Lung (tissue), 11 donors: ENCODE measurements at regions not wholly inside any gene's neighbourhood (a gene's known extent, or its start where the extent isn't known, plus 50 kb on each side); places are given as distances from the start of the nearest gene placed in this dataset.

ENCODE experiments used
- ATAC-seq: fragments of 200-7000 bp; cut with Tn5 transposase; one replicate; pipeline ENCODE4 v1.9.1; 2020; ENCODE audit warnings: moderate number of reproducible peaks; ENCODE audit not compliant: insufficient read depth, low FRiP score
- DNase-seq, 3 donors: peaks; one replicate each; pipeline ENCODE4 v3.0.0-alpha.2; 2013 to 2017
- H3K27ac ChIP-seq, 2 donors: one replicate each; pipeline ENCODE4 v1.5.1; 2013; ENCODE audit warnings: mild to moderate bottlenecking in 2 of 2, moderate library complexity in 2 of 2, control low read depth in 1 of 2, inconsistent platforms in 1 of 2, low read depth in 1 of 2, low read length in 1 of 2
- H3K27me3 ChIP-seq, 3 donors: one replicate each; pipeline ENCODE4 v1.5.1; 2013; ENCODE audit warnings: low read length in 2 of 3; ENCODE audit not compliant: control insufficient read depth in 3 of 3, insufficient read depth in 3 of 3
- H3K36me3 ChIP-seq, 4 donors: one replicate each; pipeline ENCODE4 v1.5.1; 2013; ENCODE audit warnings: low read length in 4 of 4, mild to moderate bottlenecking in 1 of 4, moderate library complexity in 1 of 4; ENCODE audit not compliant: control insufficient read depth in 4 of 4, insufficient read depth in 4 of 4
- H3K4me1 ChIP-seq, 5 donors: one replicate each; pipeline ENCODE4 v1.5.1; 2013; ENCODE audit warnings: low read length in 5 of 5, mild to moderate bottlenecking in 2 of 5, moderate library complexity in 1 of 5; ENCODE audit not compliant: control insufficient read depth in 5 of 5, insufficient read depth in 5 of 5
- H3K4me3 ChIP-seq: one replicate; pipeline ENCODE4 v1.5.1; 2013; ENCODE audit warnings: mild to moderate bottlenecking, control low read depth, moderate library complexity
- H3K9ac ChIP-seq, 2 donors: one replicate each; pipeline ENCODE4 v1.5.1; 2013; ENCODE audit warnings: low read length in 2 of 2, control low read depth in 1 of 2; ENCODE audit not compliant: insufficient read depth in 1 of 2
- H3K9me3 ChIP-seq, 4 donors: one replicate each; pipeline ENCODE4 v1.5.1; 2013; ENCODE audit warnings: low read length in 3 of 4, mild to moderate bottlenecking in 1 of 4, moderate library complexity in 1 of 4; ENCODE audit not compliant: control insufficient read depth in 4 of 4, insufficient read depth in 3 of 4
- WGBS, 2 donors: extraction: QIAGEN DNeasy Blood & Tissue Kit; methylation state at CpG; one replicate each; pipeline ENCODE4 v1.1.7; 2013; 5-methylcytosine and 5-hydroxymethylcytosine counted together
- TF ChIP-seq, protein P1 (sequence below): IDR thresholded peaks from 2 replicates; pipeline ENCODE4 v1.5.1; 2012; ENCODE audit warnings: mild to moderate bottlenecking; ENCODE audit errors: control extremely low read depth, extremely low read depth
- donor health status: control.
- donor health status: control.
- donor health status: Bipolar disorder and iron deficiency.
- donor health status: healthy.
- donor health status: DM: yes; HTN: yes; CAD: no.

GRCh38 chr17:55898195-55898594 lies 147.3 kb downstream of the PCTP start:
- DNase-seq, result no peak
- Histone ChIP-seq H3K36me3 (no peaks in the 10 kb centered on the region), H3K4me3 (no peak overlapping the region), H3K27ac (no peak overlapping the region), H3K4me1 (no peaks in the 10 kb centered on the region), H3K9me3 (no peaks in the 10 kb centered on the region), H3K9ac (no peak overlapping the region), H3K27me3 (no peaks in the 10 kb centered on the region)
- no peak for ATAC-seq
- TF ChIP-seq, protein P1, sequence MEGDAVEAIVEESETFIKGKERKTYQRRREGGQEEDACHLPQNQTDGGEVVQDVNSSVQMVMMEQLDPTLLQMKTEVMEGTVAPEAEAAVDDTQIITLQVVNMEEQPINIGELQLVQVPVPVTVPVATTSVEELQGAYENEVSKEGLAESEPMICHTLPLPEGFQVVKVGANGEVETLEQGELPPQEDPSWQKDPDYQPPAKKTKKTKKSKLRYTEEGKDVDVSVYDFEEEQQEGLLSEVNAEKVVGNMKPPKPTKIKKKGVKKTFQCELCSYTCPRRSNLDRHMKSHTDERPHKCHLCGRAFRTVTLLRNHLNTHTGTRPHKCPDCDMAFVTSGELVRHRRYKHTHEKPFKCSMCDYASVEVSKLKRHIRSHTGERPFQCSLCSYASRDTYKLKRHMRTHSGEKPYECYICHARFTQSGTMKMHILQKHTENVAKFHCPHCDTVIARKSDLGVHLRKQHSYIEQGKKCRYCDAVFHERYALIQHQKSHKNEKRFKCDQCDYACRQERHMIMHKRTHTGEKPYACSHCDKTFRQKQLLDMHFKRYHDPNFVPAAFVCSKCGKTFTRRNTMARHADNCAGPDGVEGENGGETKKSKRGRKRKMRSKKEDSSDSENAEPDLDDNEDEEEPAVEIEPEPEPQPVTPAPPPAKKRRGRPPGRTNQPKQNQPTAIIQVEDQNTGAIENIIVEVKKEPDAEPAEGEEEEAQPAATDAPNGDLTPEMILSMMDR, result no peak
- WGBS, 2 donors, result 64 to 82% methylated on average over 1 of the region's 1 CpG

GRCh38 chr17:55900188-55900587 lies 149.3 kb downstream of the PCTP start:
- ATAC-seq (no peak), DNase-seq (no peak)
- no peak overlapping the region for H3K9ac ChIP-seq
- no peaks in the 10 kb centered on the region for H3K36me3 ChIP-seq
- TF ChIP-seq, protein P1, result no peak
- no peaks in the 10 kb centered on the region for H3K9me3 ChIP-seq
- no peak overlapping the region for H3K4me3 ChIP-seq
- no peaks in the 10 kb centered on the region for H3K4me1 ChIP-seq
- no peak overlapping the region for H3K27ac ChIP-seq
- H3K27me3 ChIP-seq, result no peaks in the 10 kb centered on the region

DNA sequence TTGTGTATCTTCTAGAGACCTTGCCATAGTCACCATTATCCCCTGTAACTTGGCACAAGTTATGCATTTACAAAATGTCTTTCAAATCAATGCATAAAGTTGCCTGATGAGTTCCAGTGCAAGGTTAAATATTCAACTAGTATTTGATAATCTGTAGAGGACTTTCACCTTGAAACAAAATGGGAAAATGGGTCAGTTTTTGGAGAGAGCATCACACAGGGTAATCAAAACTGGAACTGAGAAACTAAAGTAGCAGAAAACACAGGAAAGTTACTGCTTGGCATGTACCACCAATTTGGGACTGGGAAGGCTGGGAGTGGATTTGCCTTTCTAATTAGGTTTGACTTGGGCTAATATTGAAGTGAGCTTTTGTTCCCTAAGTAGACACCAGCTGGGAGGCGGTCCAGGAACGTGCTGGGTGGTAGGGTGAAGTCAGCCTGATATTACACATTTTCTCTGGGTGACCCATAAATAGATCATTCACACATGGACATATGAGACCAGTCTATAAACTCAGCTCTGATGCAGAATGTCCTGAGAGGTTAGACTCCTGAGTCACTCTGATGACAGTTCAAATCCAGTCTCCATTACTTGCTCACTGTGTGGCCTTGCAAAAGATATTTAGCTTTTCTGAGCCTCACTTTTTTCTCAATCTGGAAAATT lies 152.3 kb downstream of the PCTP start:
- TF ChIP-seq, protein P1, result no peak
- H3K9ac ChIP-seq, result no peak overlapping the region
- ATAC-seq (no peak), DNase-seq (no peak)
- no peaks in the 10 kb centered on the region for H3K27me3 ChIP-seq
- H3K4me3 ChIP-seq, result no peak overlapping the region
- no peak overlapping the region for H3K27ac ChIP-seq
- 79 to 96% methylated on average over 2 of the region's 2 CpGs for WGBS, 2 donors
- no peaks in the 10 kb centered on the region for H3K36me3 ChIP-seq
- H3K9me3 ChIP-seq, result no peaks in the 10 kb centered on the region
- no peaks in the 10 kb centered on the region for H3K4me1 ChIP-seq

- whole genome bisulfite sequencing, 2 donors, result 87 to 91% methylated on average over 5 of the region's 5 CpGs
- TF ChIP-seq, protein P1, result no peak
- ATAC-seq, result no peak
Observed at GRCh38 chr17:55909776-55910175, 158.9 kb downstream of the PCTP start.

More at GRCh38 chr17:55909776-55910175, 158.9 kb downstream of the PCTP start:
- no peak overlapping the region for H3K9ac ChIP-seq
- no peak for DNase-seq
- H3K27ac ChIP-seq, result no peak overlapping the region
- H3K36me3 ChIP-seq, result no peaks in the 10 kb centered on the region
- no peak overlapping the region for H3K4me3 ChIP-seq
- H3K27me3 ChIP-seq, result no peaks in the 10 kb centered on the region
- H3K4me1 ChIP-seq, result no peaks in the 10 kb centered on the region
- peaks cover 0 to 9% (median 0%) of the 10 kb centered on the region in 4 donors for H3K9me3 ChIP-seq
